Suprapubic skin (tissue), 4 donors: ENCODE measurements at regions not wholly inside any gene's neighbourhood (a gene's known extent, or its start where the extent isn't known, plus 50 kb on each side); places are given as distances from the start of the nearest gene placed in this dataset.

Experiments used
- DNase-seq, 2 donors: peaks; one replicate each; pipeline ENCODE4 v3.0.0-alpha.2; 2019; ENCODE audit warnings: low spot score in 2 of 2
- H3K27ac ChIP-seq: fragments of 200-600 bp; sonication (generic); one replicate; pipeline ENCODE4 v1.5.1; 2019
- H3K27me3 ChIP-seq: fragments of 200-600 bp; sonication (generic); one replicate; pipeline ENCODE4 v1.5.1; 2019
- H3K36me3 ChIP-seq: fragments of 200-600 bp; sonication (generic); one replicate; pipeline ENCODE4 v1.5.1; 2019
- H3K4me1 ChIP-seq: fragments of 200-600 bp; sonication (generic); one replicate; pipeline ENCODE4 v1.5.1; 2019
- H3K4me3 ChIP-seq: fragments of 200-600 bp; sonication (generic); one replicate; pipeline ENCODE4 v1.5.1; 2019; ENCODE audit warnings: mild to moderate bottlenecking
- H3K9me3 ChIP-seq: fragments of 200-600 bp; sonication (generic); one replicate; pipeline ENCODE4 v1.5.1; 2019
- CTCF ChIP-seq, 2 donors: fragments of 200-600 bp in 1 of 2; fragments of 450-650 bp in 1 of 2; sonication (generic) in 1 of 2; IDR thresholded peaks; one replicate each; pipeline ENCODE4 v1.5.1; 2016 to 2019; ENCODE audit warnings: antibody characterized with exemption in 2 of 2, mild to moderate bottlenecking in 1 of 2, moderate library complexity in 1 of 2
- EP300 ChIP-seq: sonication (generic); formaldehyde crosslinking; IDR thresholded peaks from one replicate; pipeline ENCODE4 v1.6.1; 2017; ENCODE audit warnings: antibody characterized with exemption
- POLR2A ChIP-seq, 2 donors: fragments of 450-650 bp; IDR thresholded peaks; one replicate each; pipeline ENCODE4 v1.6.1; 2017; ENCODE audit warnings: antibody characterized with exemption in 2 of 2, mild to moderate bottlenecking in 2 of 2, moderate library complexity in 2 of 2
- POLR2AphosphoS5 ChIP-seq, 3 donors: sonication (generic); formaldehyde crosslinking; IDR thresholded peaks; one replicate each; pipeline ENCODE4 v1.6.1; 2017; ENCODE audit warnings: antibody characterized with exemption in 3 of 3
- WGBS: methylation state at CpG from one replicate; pipeline ENCODE4 v1.1.5; 2018; 5-methylcytosine and 5-hydroxymethylcytosine counted together

- Histone ChIP-seq H3K27me3 (no peaks in the 10 kb centered on the region), H3K4me3 (no peak overlapping the region), H3K27ac (no peak overlapping the region), H3K9me3 (no peaks in the 10 kb centered on the region), H3K4me1 (no peaks in the 10 kb centered on the region), H3K36me3 (no peaks in the 10 kb centered on the region)
- TF ChIP-seq EP300 (no peak), CTCF (IDR thresholded peaks at IDR 0.05) (no peak), POLR2A (IDR thresholded peaks at IDR 0.05) (no peak), POLR2AphosphoS5 (IDR thresholded peaks at IDR 0.05) (no peak)
- DNase-seq, result no peak
- 19% methylated on average over 1 of the region's 1 CpG for WGBS
Observed at GRCh38 chr4:123216543-123216942, 180.1 kb upstream of the SPRY1 start.

GRCh38 chr4:123216946-123217345 lies 179.6 kb upstream of the SPRY1 start:
- no peaks in the 10 kb centered on the region for H3K36me3 ChIP-seq
- H3K4me1 ChIP-seq, result no peaks in the 10 kb centered on the region
- no peak overlapping the region for H3K4me3 ChIP-seq
- H3K9me3 ChIP-seq, result no peaks in the 10 kb centered on the region
- no peak for DNase-seq
- H3K27ac ChIP-seq, result no peak overlapping the region
- H3K27me3 ChIP-seq, result no peaks in the 10 kb centered on the region
- TF ChIP-seq POLR2A (IDR thresholded peaks at IDR 0.05) (no peak), CTCF (IDR thresholded peaks at IDR 0.05) (no peak), POLR2AphosphoS5 (IDR thresholded peaks at IDR 0.05) (no peak), EP300 (no peak)

- 49% methylated on average over 2 of the region's 2 CpGs for WGBS
Observed at GRCh38 chr4:123217664-123218063, 178.9 kb upstream of the SPRY1 start.

GRCh38 chr4:123218981-123219380 lies 177.6 kb upstream of the SPRY1 start:
- H3K27me3 ChIP-seq, result no peaks in the 10 kb centered on the region
- no peaks in the 10 kb centered on the region for H3K36me3 ChIP-seq
- no peak overlapping the region for H3K4me3 ChIP-seq
- H3K27ac ChIP-seq, result no peak overlapping the region
- H3K9me3 ChIP-seq, result no peaks in the 10 kb centered on the region
- TF ChIP-seq CTCF (IDR thresholded peaks at IDR 0.05) (no peak), EP300 (no peak), POLR2A (IDR thresholded peaks at IDR 0.05) (no peak), POLR2AphosphoS5 (IDR thresholded peaks at IDR 0.05) (no peak)
- no peaks in the 10 kb centered on the region for H3K4me1 ChIP-seq
- 94% methylated on average over 4 of the region's 4 CpGs for WGBS
- no peak for DNase-seq

More at GRCh38 chr4:123217664-123218063, 178.9 kb upstream of the SPRY1 start:
- no peaks in the 10 kb centered on the region for H3K4me1 ChIP-seq
- no peaks in the 10 kb centered on the region for H3K9me3 ChIP-seq
- no peak overlapping the region for H3K27ac ChIP-seq
- H3K4me3 ChIP-seq, result no peak overlapping the region
- DNase-seq, result no peak
- TF ChIP-seq POLR2A (IDR thresholded peaks at IDR 0.05) (no peak), EP300 (no peak), CTCF (IDR thresholded peaks at IDR 0.05) (no peak), POLR2AphosphoS5 (IDR thresholded peaks at IDR 0.05) (no peak)
- H3K36me3 ChIP-seq, result no peaks in the 10 kb centered on the region
- no peaks in the 10 kb centered on the region for H3K27me3 ChIP-seq

GRCh38 chr4:123229286-123229685 lies 167.3 kb upstream of the SPRY1 start:
- H3K4me3 ChIP-seq, result no peak overlapping the region
- 80% methylated on average over 1 of the region's 1 CpG for WGBS
- no peaks in the 10 kb centered on the region for H3K27me3 ChIP-seq
- DNase-seq, result no peak
- H3K27ac ChIP-seq, result no peak overlapping the region
- no peaks in the 10 kb centered on the region for H3K4me1 ChIP-seq
- TF ChIP-seq CTCF (IDR thresholded peaks at IDR 0.05) (no peak), POLR2A (IDR thresholded peaks at IDR 0.05) (no peak), POLR2AphosphoS5 (IDR thresholded peaks at IDR 0.05) (no peak), EP300 (no peak)
- no peaks in the 10 kb centered on the region for H3K36me3 ChIP-seq
- no peaks in the 10 kb centered on the region for H3K9me3 ChIP-seq
